IMR-90 (cell line): ENCODE measurements at regions not wholly inside any gene's neighbourhood (a gene's known extent, or its start where the extent isn't known, plus 50 kb on each side); places are given as distances from the start of the nearest gene placed in this dataset.
"Not testable (repeated sequence)": the region's sequence is repeated elsewhere in the genome, so short reads cannot be mapped to it uniquely, and the experiment has no call there.

Experiments used
- ATAC-seq: fragments of 200-7000 bp; cut with Tn5 transposase; 2 replicates; pipeline ENCODE4 v1.9.1; 2020; ENCODE audit warnings: low read depth, mild to moderate bottlenecking, moderate library complexity
- BruUV-seq: library from RNA; stranded (reverse); fragments of 400-500 nt; replicated peaks from 2 replicates; lab custom pipeline; 2021; lab: Mats Ljungman, UMichigan
- CTCF ChIA-PET: fragments of 300-600 bp; formaldehyde crosslinking; extraction: SDS; loops from one replicate; lab custom pipeline; 2021; ENCODE audit warnings: antibody characterized with exemption; lab: Yijun Ruan, JAX
- POLR2A ChIA-PET: fragments of 300-600 bp; sonication (Branson Sonifier 250); formaldehyde crosslinking; loops from one replicate; lab custom pipeline; 2022; ENCODE audit warnings: antibody characterized with exemption; ENCODE audit not compliant: unreplicated experiment; lab: Charles Lee
- DNase-seq: peaks from one replicate; pipeline ENCODE4 v3.0.0; 2013
- H2AFZ ChIP-seq: replicated peaks from 2 replicates; pipeline ENCODE3; 2013; ENCODE audit warnings: low read length, mild to moderate bottlenecking; ENCODE audit not compliant: poor library complexity
- H2AK5ac ChIP-seq: 2 replicates; pipeline ENCODE4 v1.6.1; 2013; ENCODE audit warnings: low read depth, low read length, inconsistent platforms
- H2AK9ac ChIP-seq: replicated peaks from 2 replicates; pipeline ENCODE3; 2013; ENCODE audit warnings: mild to moderate bottlenecking, low read depth, low read length, moderate library complexity; ENCODE audit not compliant: poor library complexity
- H2BK120ac ChIP-seq: 2 replicates; pipeline ENCODE4 v1.6.1; 2013; ENCODE audit warnings: low read depth, low read length, inconsistent platforms
- H2BK15ac ChIP-seq: 3 replicates; pipeline ENCODE4 v1.6.1; 2013; ENCODE audit warnings: low read depth, low read length, inconsistent platforms
- H2BK20ac ChIP-seq: 2 replicates; pipeline ENCODE4 v1.6.1; 2013; ENCODE audit warnings: low read depth, mild to moderate bottlenecking, inconsistent platforms, low read length, moderate library complexity
- H2BK5ac ChIP-seq: 2 replicates; pipeline ENCODE4 v1.6.1; 2013; ENCODE audit warnings: mild to moderate bottlenecking, low read depth, low read length, inconsistent platforms; ENCODE audit not compliant: poor library complexity, severe bottlenecking
- H3K14ac ChIP-seq: replicated peaks from 2 replicates; pipeline ENCODE4 v1.6.1; 2013; ENCODE audit warnings: low read depth, low read length, inconsistent platforms
- H3K18ac ChIP-seq: 2 replicates; pipeline ENCODE4 v1.6.1; 2013; ENCODE audit warnings: low read depth, low read length, control low read depth
- H3K23ac ChIP-seq: 2 replicates; pipeline ENCODE4 v1.6.1; 2013; ENCODE audit warnings: low read depth, low read length, inconsistent platforms
- H3K27ac ChIP-seq: 2 replicates; pipeline ENCODE4 v1.5.1; 2013; ENCODE audit warnings: mild to moderate bottlenecking, control low read depth, low read length; ENCODE audit not compliant: insufficient read depth
- H3K27me3 ChIP-seq: 2 replicates; pipeline ENCODE4 v1.6.1; 2013; ENCODE audit warnings: low read length; ENCODE audit not compliant: control insufficient read depth, insufficient read depth
- H3K36me3 ChIP-seq: 2 replicates; pipeline ENCODE4 v1.6.1; 2013; ENCODE audit warnings: low read length, mixed read lengths; ENCODE audit not compliant: control insufficient read depth, insufficient read depth
- H3K4ac ChIP-seq: 2 replicates; pipeline ENCODE4 v1.6.1; 2013; ENCODE audit warnings: low read depth, low read length, inconsistent platforms
- H3K4me1 ChIP-seq: 2 replicates; pipeline ENCODE4 v1.6.1; 2013; ENCODE audit warnings: low read length, mixed read lengths; ENCODE audit not compliant: control insufficient read depth, insufficient read depth
- H3K4me2 ChIP-seq: 2 replicates; pipeline ENCODE4 v1.6.1; 2013; ENCODE audit warnings: low read depth, mild to moderate bottlenecking, control low read depth, low read length, moderate library complexity
- H3K4me3 ChIP-seq: 2 replicates; pipeline ENCODE4 v1.5.1; 2013; ENCODE audit warnings: low read depth, mild to moderate bottlenecking, control low read depth, low read length, moderate library complexity; ENCODE audit not compliant: insufficient read depth
- H3K56ac ChIP-seq: 2 replicates; pipeline ENCODE4 v1.6.1; 2013; ENCODE audit warnings: low read length, inconsistent platforms; ENCODE audit not compliant: insufficient read depth; ENCODE audit errors: extremely low read depth
- H3K79me1 ChIP-seq, 2 experiments: 2 replicates each; pipeline ENCODE4 v1.6.1; 2013; ENCODE audit warnings: low read length in 2 of 2, inconsistent platforms in 1 of 2, low read depth in 1 of 2
- H3K9ac ChIP-seq: 2 replicates; pipeline ENCODE4 v1.6.1; 2013; ENCODE audit warnings: low read depth, low read length, control low read depth
- H3K9me1 ChIP-seq: 2 replicates; pipeline ENCODE4 v1.6.1; 2013; ENCODE audit warnings: low read length, inconsistent platforms; ENCODE audit not compliant: insufficient read depth
- H3K9me3 ChIP-seq: 2 replicates; pipeline ENCODE4 v1.6.1; 2013; ENCODE audit warnings: low read length; ENCODE audit not compliant: control insufficient read depth, insufficient read depth
- H4K20me1 ChIP-seq: 2 replicates; pipeline ENCODE4 v1.6.1; 2013; ENCODE audit warnings: low read length, inconsistent platforms; ENCODE audit not compliant: insufficient read depth
- H4K5ac ChIP-seq: 2 replicates; pipeline ENCODE4 v1.6.1; 2013; ENCODE audit warnings: mild to moderate bottlenecking, low read depth, low read length, control low read depth
- H4K8ac ChIP-seq, 2 experiments: 2 replicates each; pipeline ENCODE4 v1.6.1; 2013; ENCODE audit warnings: low read depth in 2 of 2, low read length in 2 of 2, control low read depth in 1 of 2, inconsistent platforms in 1 of 2
- H4K91ac ChIP-seq: 2 replicates; pipeline ENCODE4 v1.6.1; 2013; ENCODE audit warnings: low read depth, low read length, inconsistent platforms; ENCODE audit not compliant: insufficient read depth
- WGBS, 2 experiments: methylation state at CpG; one replicate each; pipeline versions ENCODE4 v1.1.5 to v1.1.7; 2013; ENCODE audit warnings: missing lambda C conversion rate in 2 of 2; ENCODE audit not compliant: insufficient read length in 1 of 2; ENCODE audit errors: extremely low coverage in 2 of 2; 5-methylcytosine and 5-hydroxymethylcytosine counted together
- dilution Hi-C: fragments of 300-500 bp; cut with HindIII; formaldehyde crosslinking; loops from one replicate; pipeline ENCODE4 v1.14.3; 2018; ENCODE audit warnings: low sequenced_read_pairs; ENCODE audit not compliant: unreplicated experiment
- in situ Hi-C: fragments of 300-500 bp; cut with MboI; formaldehyde crosslinking; loops from 3 replicates; pipeline ENCODE4 v1.14.3; 2019; ENCODE audit warnings: low sequenced_read_pairs, inconsistent platforms, mixed read lengths
- intact Hi-C: fragments of 100-400 bp; cut with micrococcal nuclease; formaldehyde crosslinking; loops from 2 replicates; pipeline ENCODE4 v1.10.0; 2022

GRCh38 chr3:101975415-101975814, 126.1 kb downstream of the NFKBIZ start:
- H3K4ac ChIP-seq, ATAC-seq, H4K8ac ChIP-seq, H2AFZ ChIP-seq, H3K4me1 ChIP-seq, H3K79me1 ChIP-seq, H2AK9ac ChIP-seq, H4K5ac ChIP-seq, H3K4me3 ChIP-seq, H3K4me2 ChIP-seq, H3K27me3 ChIP-seq, H3K18ac ChIP-seq, H3K27ac ChIP-seq, H3K14ac ChIP-seq, H2BK15ac ChIP-seq, H3K9me3 ChIP-seq, H4K91ac ChIP-seq, CTCF ChIA-PET, H3K9ac ChIP-seq, H3K23ac ChIP-seq, H2AK5ac ChIP-seq, POLR2A ChIA-PET, H2BK120ac ChIP-seq, intact Hi-C loops, H3K9me1 ChIP-seq, H3K36me3 ChIP-seq, H2BK20ac ChIP-seq, BruUV-seq, dilution Hi-C loops, H3K56ac ChIP-seq, H2BK5ac ChIP-seq, H4K20me1 ChIP-seq, in situ Hi-C loops, DNase-seq: not testable (repeated sequence)
- WGBS, 2 experiments = no CpG with 5 or more reads among the region's 1 CpG
